GM21423 (cell line): ENCODE measurements at regions not wholly inside any gene's neighbourhood (a gene's known extent, or its start where the extent isn't known, plus 50 kb on each side); places are given as distances from the start of the nearest gene placed in this dataset.

Experiments
- ATAC-seq: cut with Tn5 transposase; IDR thresholded peaks from one replicate; pipeline ENCODE4 v1.9.1; 2021; ENCODE audit warnings: mild to moderate bottlenecking, moderate library complexity; ENCODE audit not compliant: unreplicated experiment

- no peak for ATAC-seq
Observed at GRCh38 chr11:97356144-97356543, 966.3 kb downstream of the JRKL start.

GRCh38 chr11:97359016-97359415, 969.2 kb downstream of the JRKL start:
- ATAC-seq = no peak

- ATAC-seq = no peak
Observed at GRCh38 chr11:97361812-97362378, 972.1 kb downstream of the JRKL start.

- no peak for ATAC-seq
Observed at GRCh38 chr11:97363331-97363730, 973.5 kb downstream of the JRKL start.

- no peak for ATAC-seq
Observed at GRCh38 chr11:97364047-97364446, 974.2 kb downstream of the JRKL start.

GRCh38 chr11:97367406-97368083, 977.7 kb downstream of the JRKL start:
- ATAC-seq = no peak

- ATAC-seq = no peak
Observed at GRCh38 chr11:97389270-97389669, 999.5 kb downstream of the JRKL start.

- no peak for ATAC-seq
Observed at GRCh38 chr11:97398246-97398645, 1008.4 kb downstream of the JRKL start.

GRCh38 chr11:97409141-97409540, 1019.3 kb downstream of the JRKL start:
- no peak for ATAC-seq

GRCh38 chr11:97414801-97415200, 1025.0 kb downstream of the JRKL start:
- ATAC-seq = no peak

- no peak for ATAC-seq
Observed at GRCh38 chr11:97419729-97420128, 1029.9 kb downstream of the JRKL start.

- ATAC-seq = no peak
Observed at GRCh38 chr11:97428247-97428790, 1038.5 kb downstream of the JRKL start.

GRCh38 chr11:97430877-97431276, 1041.1 kb downstream of the JRKL start:
- no peak for ATAC-seq

- ATAC-seq = no peak
Observed at GRCh38 chr11:97432926-97433325, 1043.1 kb downstream of the JRKL start.

- no peak for ATAC-seq
Observed at GRCh38 chr11:97445561-97445960, 1055.7 kb downstream of the JRKL start.

GRCh38 chr11:97451441-97451840, 1061.6 kb downstream of the JRKL start:
- ATAC-seq = no peak

GRCh38 chr11:97454988-97455387, 1065.2 kb downstream of the JRKL start:
- no peak for ATAC-seq

GRCh38 chr11:97460091-97460490, 1070.3 kb downstream of the JRKL start:
- no peak for ATAC-seq

GRCh38 chr11:97461044-97461880, 1071.4 kb downstream of the JRKL start:
- no peak for ATAC-seq

- ATAC-seq = no peak
Observed at GRCh38 chr11:97461934-97462333, 1072.1 kb downstream of the JRKL start.

GRCh38 chr11:97463891-97464290, 1074.1 kb downstream of the JRKL start:
- no peak for ATAC-seq

- ATAC-seq = no peak
Observed at GRCh38 chr11:97471480-97471879, 1081.7 kb downstream of the JRKL start.
